ENCODE measurements at regions not wholly inside any gene's neighbourhood (a gene's known extent, or its start where the extent isn't known, plus 50 kb on each side); places are given as distances from the start of the nearest gene placed in this dataset.

DNA sequence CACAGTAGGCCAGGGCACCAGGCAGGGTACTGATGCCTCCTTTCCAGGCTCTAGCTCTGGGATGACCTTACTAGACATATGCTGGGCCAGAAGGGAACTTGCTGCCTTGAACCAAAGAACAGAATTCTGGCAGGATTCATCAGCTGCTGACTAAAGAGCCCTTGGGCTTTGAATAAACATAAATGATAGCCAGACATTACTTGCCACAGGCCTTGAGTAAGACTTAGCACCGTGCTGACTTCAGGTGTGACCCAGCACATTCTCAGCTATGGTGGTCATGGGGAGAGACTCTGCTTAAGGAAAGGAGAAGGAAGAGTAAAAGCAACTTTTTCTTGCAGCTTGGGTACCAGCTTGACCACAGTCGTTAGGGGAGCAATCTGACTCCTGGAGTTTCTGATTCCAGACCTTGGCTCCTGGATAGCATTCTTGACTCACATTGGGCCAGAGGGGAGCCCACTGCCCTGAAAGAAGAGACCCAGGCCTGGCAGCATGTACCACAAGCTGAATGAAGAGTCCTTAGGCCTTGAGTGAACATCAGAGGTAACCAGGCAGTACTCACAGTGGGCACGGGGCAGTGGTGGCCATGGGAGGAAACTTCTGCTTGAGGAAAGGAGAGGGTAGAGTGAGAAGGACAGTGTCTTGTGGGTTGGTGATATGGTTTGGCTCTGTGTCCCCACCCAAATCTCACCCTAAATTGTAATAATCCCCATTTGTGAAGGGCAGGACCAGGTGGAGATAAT is 926.1 kb upstream of the SORCS1 start:
- no peak for TF ChIP-seq FOXK2 (IDR thresholded peaks at IDR 0.05)
- no peak for TF ChIP-seq SUZ12 (IDR thresholded peaks at IDR 0.05)
- TF ChIP-seq TARDBP (IDR thresholded peaks at IDR 0.05) = no peak
- no peak for TF ChIP-seq NFRKB (IDR thresholded peaks at IDR 0.05)
- no peak for TF ChIP-seq SP1 (IDR thresholded peaks at IDR 0.05)
- no peak for TF ChIP-seq FOXM1 (IDR thresholded peaks at IDR 0.05; ENCODE audit: borderline replicate concordance)
- no peak for TF ChIP-seq ZNF384 (IDR thresholded peaks at IDR 0.05)
- no peak for TF ChIP-seq BHLHE40 (IDR thresholded peaks at IDR 0.05; ENCODE audit: borderline replicate concordance)

Measured in HEK293T (cell line).